PC-3 (cell line): ENCODE measurements at regions not wholly inside any gene's neighbourhood (a gene's known extent, or its start where the extent isn't known, plus 50 kb on each side); places are given as distances from the start of the nearest gene placed in this dataset.

ENCODE experiments used
- ATAC-seq: fragments of 200-7000 bp; cut with Tn5 transposase; 2 replicates; pipeline ENCODE4 v1.9.1; 2020; ENCODE audit warnings: mild to moderate bottlenecking, moderate library complexity
- BruUV-seq: library from RNA; stranded (reverse); fragments of 400-500 nt; replicated peaks from 2 replicates; lab custom pipeline; 2021; lab: Mats Ljungman, UMichigan
- CTCF ChIA-PET: fragments of 300-600 bp; sonication (Branson Sonifier 250); formaldehyde crosslinking; loops from one replicate; lab custom pipeline; 2022; ENCODE audit warnings: antibody characterized with exemption; lab: Charles Lee
- POLR2A ChIA-PET: fragments of 300-600 bp; sonication (Branson Sonifier 250); formaldehyde crosslinking; loops from one replicate; lab custom pipeline; 2022; ENCODE audit warnings: antibody characterized with exemption; ENCODE audit not compliant: unreplicated experiment; lab: Charles Lee
- DNase-seq: peaks from one replicate; pipeline ENCODE4 v3.0.0-alpha.2; 2015
- H2AFZ ChIP-seq: fragments of 300-600 bp; sonication (generic); 2 replicates; pipeline ENCODE4 v1.6.0; 2016; ENCODE audit warnings: antibody characterized with exemption, low read length
- H3F3A ChIP-seq: fragments of 300-600 bp; sonication (generic); one replicate; pipeline ENCODE4 v1.6.0; 2017; ENCODE audit warnings: antibody characterized with exemption, low read length, control low read depth, mild to moderate bottlenecking; ENCODE audit not compliant: unreplicated experiment
- H3K27ac ChIP-seq: fragments of 300-600 bp; sonication (generic); 2 replicates; pipeline ENCODE4 v1.5.1; 2016; ENCODE audit warnings: mild to moderate bottlenecking, low read length
- H3K27me3 ChIP-seq: fragments of 300-600 bp; sonication (generic); 2 replicates; pipeline ENCODE4 v1.6.1; 2016; ENCODE audit warnings: low read length, mixed read lengths
- H3K36me3 ChIP-seq: fragments of 300-600 bp; sonication (generic); 2 replicates; pipeline ENCODE4 v1.6.1; 2016; ENCODE audit warnings: low read depth, mixed run types, low read length, mixed read lengths
- H3K4me1 ChIP-seq: fragments of 300-600 bp; sonication (generic); 2 replicates; pipeline ENCODE4 v1.5.1; 2016; ENCODE audit warnings: low read length; ENCODE audit not compliant: insufficient read depth
- H3K4me2 ChIP-seq: fragments of 300-600 bp; sonication (generic); 2 replicates; pipeline ENCODE4 v1.6.0; 2016; ENCODE audit warnings: low read length
- H3K4me3 ChIP-seq: fragments of 300-600 bp; sonication (generic); 2 replicates; pipeline ENCODE4 v1.5.1; 2016; ENCODE audit warnings: mild to moderate bottlenecking, low read length, mixed read lengths
- H3K79me2 ChIP-seq: fragments of 300-600 bp; sonication (generic); 2 replicates; pipeline ENCODE4 v1.6.1; 2017; ENCODE audit warnings: low read length, mixed read lengths
- H3K9ac ChIP-seq: fragments of 300-600 bp; sonication (generic); 2 replicates; pipeline ENCODE4 v1.6.0; 2016; ENCODE audit warnings: mild to moderate bottlenecking, low read length
- H3K9me2 ChIP-seq: fragments of 300-600 bp; sonication (generic); replicated peaks from 2 replicates; pipeline ENCODE4 v1.6.1; 2016; ENCODE audit warnings: mixed run types, low read length, mixed read lengths
- H3K9me3 ChIP-seq: fragments of 300-600 bp; sonication (generic); 2 replicates; pipeline ENCODE4 v1.6.1; 2016; ENCODE audit warnings: low read length, mixed read lengths
- H4K20me1 ChIP-seq: fragments of 300-600 bp; sonication (generic); 2 replicates; pipeline ENCODE4 v1.6.1; 2016; ENCODE audit warnings: low read length, mixed read lengths
- CTCF ChIP-seq: fragments of 300-600 bp; sonication (generic); conservative IDR thresholded peaks from 2 replicates; pipeline ENCODE4 v1.5.1; 2017; ENCODE audit warnings: antibody characterized with exemption, low read depth, mild to moderate bottlenecking, low read length
- EZH2 ChIP-seq: fragments of 300-600 bp; sonication (generic); IDR thresholded peaks from one replicate; pipeline ENCODE4 v1.6.1; 2017; ENCODE audit warnings: antibody characterized with exemption, mild to moderate bottlenecking, low read length; ENCODE audit not compliant: unreplicated experiment
- EZH2phosphoT487 ChIP-seq: fragments of 300-600 bp; sonication (generic); IDR thresholded peaks from 2 replicates; pipeline ENCODE4 v1.6.1; 2018; ENCODE audit warnings: mild to moderate bottlenecking, antibody characterized with exemption, low read length, borderline replicate concordance
- intact Hi-C: fragments of 100-400 bp; cut with micrococcal nuclease; formaldehyde crosslinking; loops from 2 replicates; pipeline ENCODE4 v1.9.0; 2023

GRCh38 chr7:128164061-128164954 lies 76.8 kb upstream of the LEP start:
- Histone ChIP-seq H3K27ac (peak overlapping the region; percentile 85), H3K36me3 (no peaks in the 10 kb centered on the region), H3K4me2 (peak overlapping the region; percentile 72), H3K9ac (peak overlapping the region; percentile 45), H3K79me2 (no peaks in the 10 kb centered on the region), H2AFZ (no peak overlapping the region), H3K27me3 (peaks cover 23% of the 10 kb centered on the region), H3K4me3 (peak overlapping the region; percentile 29; the same call in 1 of the 2 replicates), H3K9me2 (no peaks in the 10 kb centered on the region), H3K9me3 (no peaks in the 10 kb centered on the region), H3F3A (no peaks in the 10 kb centered on the region), H4K20me1 (no peaks in the 10 kb centered on the region), H3K4me1 (peaks cover 25% of the 10 kb centered on the region)
- ChIA-PET CTCF (interaction anchor here (1.3 kb wide), 1 partner anchor 46 kb away, joined by 4 read pairs; no protein-coding TSS in a partner anchor), POLR2A (interaction anchor here (0.5 kb wide), 1 partner anchor 29 kb away, joined by 3 read pairs; no protein-coding TSS in a partner anchor)
- intact Hi-C loops, result no loop called here
- no TSS peak for BruUV-seq
- TF ChIP-seq EZH2phosphoT487, result no peak
- TF ChIP-seq EZH2, result no peak
- TF ChIP-seq CTCF, result no peak
- ATAC-seq (peak; percentile 89), DNase-seq (peak; percentile 91)

- POLR2A ChIA-PET, result no interaction called here
- no peak overlapping the region for H2AFZ ChIP-seq
- H4K20me1 ChIP-seq, result no peaks in the 10 kb centered on the region
- BruUV-seq, result no TSS peak
- H3K27me3 ChIP-seq, result peaks cover 19% of the 10 kb centered on the region
- ATAC-seq, result no peak
- CTCF ChIA-PET, result interaction anchor here (1.3 kb wide), 1 partner anchor 45 kb away, joined by 4 read pairs; no protein-coding TSS in a partner anchor
- intact Hi-C loops, result no loop called here
- H3F3A ChIP-seq, result no peaks in the 10 kb centered on the region
- no peaks in the 10 kb centered on the region for H3K36me3 ChIP-seq
- peak overlapping the region; percentile 12 for H3K27ac ChIP-seq
- H3K9me2 ChIP-seq, result no peaks in the 10 kb centered on the region
- no peak for DNase-seq
- H3K79me2 ChIP-seq, result no peaks in the 10 kb centered on the region
- peak overlapping the region; percentile 72 for H3K4me2 ChIP-seq
- no peak overlapping the region for H3K9ac ChIP-seq
- H3K4me3 ChIP-seq, result no peak overlapping the region
- H3K4me1 ChIP-seq, result peaks cover 25% of the 10 kb centered on the region
- H3K9me3 ChIP-seq, result no peaks in the 10 kb centered on the region
- no peak for TF ChIP-seq EZH2
- TF ChIP-seq CTCF, result no peak
- TF ChIP-seq EZH2phosphoT487, result no peak
These were observed 76.0 kb upstream of the LEP start for GRCh38 chr7:128164955-128165670.
